ENCODE measurements at regions not wholly inside any gene's neighbourhood (a gene's known extent, or its start where the extent isn't known, plus 50 kb on each side); places are given as distances from the start of the nearest gene placed in this dataset.
"Not testable (repeated sequence)": the region's sequence is repeated elsewhere in the genome, so short reads cannot be mapped to it uniquely, and the experiment has no call there.

- DNase-seq: no peak
Observed at GRCh38 chr5:6321078-6321477, 57.3 kb downstream of the MED10 start.

GRCh38 chr5:6319116-6319515 lies 59.2 kb downstream of the MED10 start:
- no peak for DNase-seq

GRCh38 chr5:6317116-6317798 lies 61.1 kb downstream of the MED10 start:
- DNase-seq: no peak

- DNase-seq: no peak
Observed at GRCh38 chr5:6315580-6315979, 62.8 kb downstream of the MED10 start.

- DNase-seq: no peak
Observed at GRCh38 chr5:6311568-6312501, 66.5 kb downstream of the MED10 start.

- DNase-seq: no peak
Observed at GRCh38 chr5:6309949-6310348, 68.4 kb downstream of the MED10 start.

GRCh38 chr5:6308683-6309082 lies 69.7 kb downstream of the MED10 start:
- DNase-seq: no peak

GRCh38 chr5:6307304-6307703 lies 71.0 kb downstream of the MED10 start:
- no peak for DNase-seq

GRCh38 chr5:6305853-6306252 lies 72.5 kb downstream of the MED10 start:
- no peak for DNase-seq

- no peak for DNase-seq
Observed at GRCh38 chr5:6302684-6303083, 75.7 kb downstream of the MED10 start.

GRCh38 chr5:6302075-6302474 lies 76.3 kb downstream of the MED10 start:
- no peak for DNase-seq

- DNase-seq: no peak
Observed at GRCh38 chr5:6296524-6296923, 81.8 kb downstream of the MED10 start.

- no peak for DNase-seq
Observed at GRCh38 chr5:6291961-6292360, 86.4 kb downstream of the MED10 start.

GRCh38 chr5:6289239-6289638 lies 89.1 kb downstream of the MED10 start:
- DNase-seq: no peak

GRCh38 chr5:6287176-6287575 lies 91.2 kb downstream of the MED10 start:
- no peak for DNase-seq

GRCh38 chr5:6286404-6286803 lies 91.9 kb downstream of the MED10 start:
- DNase-seq: no peak

- not testable (repeated sequence) for DNase-seq
Observed at GRCh38 chr5:6284491-6284890, 93.9 kb downstream of the MED10 start.

- DNase-seq: no peak
Observed at GRCh38 chr5:6282352-6282751, 96.0 kb downstream of the MED10 start.

- no peak for DNase-seq
Observed at GRCh38 chr5:6281818-6282217, 96.5 kb downstream of the MED10 start.

GRCh38 chr5:6280425-6281100 lies 97.8 kb downstream of the MED10 start:
- no peak for DNase-seq

GRCh38 chr5:6279607-6280006 lies 98.7 kb downstream of the MED10 start:
- no peak for DNase-seq

- no peak for DNase-seq
Observed at GRCh38 chr5:6274846-6275543, 103.4 kb downstream of the MED10 start.

- DNase-seq: no peak
Observed at GRCh38 chr5:6273749-6274148, 104.6 kb downstream of the MED10 start.

All from stimulated activated CD4-positive, alpha-beta T cell treated with anti-CD3 and anti-CD28 coated beads, Interleukin-2, amount 100 ng/mL, for 48 hours (primary cell).